DLD1 (cell line): ENCODE measurements at regions not wholly inside any gene's neighbourhood (a gene's known extent, or its start where the extent isn't known, plus 50 kb on each side); places are given as distances from the start of the nearest gene placed in this dataset.

Source experiments
- in situ Hi-C: cut with HindIII; loops from 2 replicates; pipeline ENCODE4 v1.10.0; 2017; ENCODE audit warnings: low sequenced_read_pairs

- in situ Hi-C loops, result no loop called here
Measured at GRCh38 chr2:3138621-3139020, 239.0 kb downstream of the EIPR1 start.

- in situ Hi-C loops, result no loop called here
Measured at GRCh38 chr2:3137651-3138300, 239.8 kb downstream of the EIPR1 start.

- in situ Hi-C loops, result no loop called here
Measured at GRCh38 chr2:3135676-3136075, 241.9 kb downstream of the EIPR1 start.

- in situ Hi-C loops, result no loop called here
Measured at GRCh38 chr2:3134026-3134571, 243.5 kb downstream of the EIPR1 start.

GRCh38 chr2:3132966-3133365 lies 244.7 kb downstream of the EIPR1 start:
- in situ Hi-C loops, result no loop called here

- in situ Hi-C loops, result no loop called here
Measured at GRCh38 chr2:3132466-3132865, 245.2 kb downstream of the EIPR1 start.

GRCh38 chr2:3131636-3132326 lies 245.8 kb downstream of the EIPR1 start:
- in situ Hi-C loops, result no loop called here

- in situ Hi-C loops, result no loop called here
Measured at GRCh38 chr2:3130889-3131635, 246.6 kb downstream of the EIPR1 start.

GRCh38 chr2:3130444-3130843 lies 247.2 kb downstream of the EIPR1 start:
- in situ Hi-C loops, result no loop called here

GRCh38 chr2:3129867-3130266 lies 247.8 kb downstream of the EIPR1 start:
- in situ Hi-C loops, result no loop called here

- in situ Hi-C loops, result no loop called here
Measured at GRCh38 chr2:3128786-3129185, 248.8 kb downstream of the EIPR1 start.

- in situ Hi-C loops, result no loop called here
Measured at GRCh38 chr2:3127710-3128109, 249.9 kb downstream of the EIPR1 start.

- in situ Hi-C loops, result no loop called here
Measured at GRCh38 chr2:3126911-3127621, 250.6 kb downstream of the EIPR1 start.

- in situ Hi-C loops, result no loop called here
Measured at GRCh38 chr2:3126171-3126910, 251.3 kb downstream of the EIPR1 start.

GRCh38 chr2:3125761-3126130 lies 251.9 kb downstream of the EIPR1 start:
- in situ Hi-C loops, result no loop called here

GRCh38 chr2:3125001-3125760 lies 252.4 kb downstream of the EIPR1 start:
- in situ Hi-C loops, result no loop called here

GRCh38 chr2:3122525-3122924 lies 255.1 kb downstream of the EIPR1 start:
- in situ Hi-C loops, result no loop called here

GRCh38 chr2:3121601-3122000 lies 256.0 kb downstream of the EIPR1 start:
- in situ Hi-C loops, result no loop called here

- in situ Hi-C loops, result no loop called here
Measured at GRCh38 chr2:3117650-3118216, 259.9 kb downstream of the EIPR1 start.
